K562 (cell line): ENCODE measurements at regions not wholly inside any gene's neighbourhood (a gene's known extent, or its start where the extent isn't known, plus 50 kb on each side); places are given as distances from the start of the nearest gene placed in this dataset.

Experiments used
- ATAC-seq: fragments of 200-7000 bp; cut with Tn5 transposase; 3 replicates; pipeline ENCODE4 v1.9.1; 2020; ENCODE audit warnings: moderate library complexity
- BruUV-seq: library from RNA; stranded (reverse); fragments of 400-500 nt; replicated peaks from 2 replicates; lab custom pipeline; 2021; lab: Mats Ljungman, UMichigan
- CTCF ChIA-PET: fragments of 300-600 bp; formaldehyde crosslinking; extraction: SDS; loops from one replicate; lab custom pipeline; 2021; ENCODE audit warnings: low intra/inter-chr PET ratio; lab: Yijun Ruan, JAX
- POLR2A ChIA-PET: fragments of 300-600, 350-650 bp; sonication (Branson Sonifier 250); formaldehyde crosslinking; extraction: SDS; loops from one replicate; lab custom pipeline; 2021; ENCODE audit warnings: antibody characterized with exemption, inconsistent platforms; lab: Yijun Ruan, JAX
- DNase-seq, 4 experiments: peaks; one replicate each; pipeline versions ENCODE4 v3.0.0 to v3.0.0-alpha.2; 2011 to 2018; ENCODE audit warnings: low spot score in 3 of 4, mixed read lengths in 3 of 4; ENCODE audit errors: extremely low read depth in 1 of 4
- FAIRE-seq: peaks from 2 replicates; lab custom pipeline; 2011; peaks lifted over from hg19 to GRCh38; lab: Jason Lieb, UNC
- H2AFZ ChIP-seq: 2 replicates; pipeline ENCODE4 v1.6.0; 2011; ENCODE audit warnings: low read depth, low read length, control low read depth, inconsistent platforms
- H3K27ac ChIP-seq: fragments of 200-600 bp; 3 replicates; pipeline ENCODE4 v1.8.0; 2011; ENCODE audit warnings: low read depth, mild to moderate bottlenecking, control low read depth, inconsistent platforms, low read length, moderate library complexity, mixed read lengths; ENCODE audit errors: extremely low read depth
- H3K27me3 ChIP-seq, 2 experiments: fragments of 300-600 bp in 1 of 2; 2 replicates in 1 of 2; 3 replicates in 1 of 2; pipeline versions ENCODE4 v1.6.0 to v1.8.0; 2011; ENCODE audit warnings: inconsistent platforms in 2 of 2, low read length in 2 of 2, mild to moderate bottlenecking in 1 of 2, mixed read lengths in 1 of 2, moderate library complexity in 1 of 2; ENCODE audit not compliant: control insufficient read depth in 2 of 2, insufficient read depth in 2 of 2
- H3K36me3 ChIP-seq: fragments of 300-600 bp; 3 replicates; pipeline ENCODE4 v1.8.0; 2011; ENCODE audit warnings: mild to moderate bottlenecking, low read length, inconsistent platforms; ENCODE audit not compliant: control insufficient read depth, insufficient read depth
- H3K4me1 ChIP-seq, 2 experiments: fragments of 200-600 bp in 1 of 2; replicated peaks in 1 of 2; 2 replicates in 1 of 2; 3 replicates in 1 of 2; pipeline versions ENCODE4 v1.5.1 to v1.8.0; 2011; ENCODE audit warnings: inconsistent platforms in 2 of 2, low read length in 2 of 2, mild to moderate bottlenecking in 1 of 2, mixed read lengths in 1 of 2, moderate library complexity in 1 of 2; ENCODE audit not compliant: control insufficient read depth in 2 of 2, insufficient read depth in 2 of 2
- H3K4me2 ChIP-seq: 2 replicates; pipeline ENCODE4 v1.6.1; 2011; ENCODE audit warnings: low read length, control low read depth, inconsistent platforms, mixed read lengths; ENCODE audit not compliant: insufficient read depth
- H3K4me3 ChIP-seq: fragments of 200-600 bp; sonication (generic), shearing (Covaris generic); 2 replicates; pipeline ENCODE4 v1.5.1; 2016; ENCODE audit warnings: control low read depth, inconsistent platforms
- H3K79me2 ChIP-seq: fragments of 200-600 bp; 3 replicates; pipeline ENCODE4 v1.8.0; 2011; ENCODE audit warnings: low read length, inconsistent platforms; ENCODE audit not compliant: control insufficient read depth, insufficient read depth
- H3K9ac ChIP-seq, 2 experiments: 2 replicates each; pipeline versions ENCODE4 v1.6.0 to v1.6.1; 2011; ENCODE audit warnings: low read depth in 2 of 2, low read length in 2 of 2, control low read depth in 1 of 2, inconsistent platforms in 1 of 2, mild to moderate bottlenecking in 1 of 2, mixed read lengths in 1 of 2; ENCODE audit not compliant: insufficient read depth in 1 of 2
- H3K9me1 ChIP-seq: one replicate; pipeline ENCODE4 v1.6.0; 2011; ENCODE audit warnings: inconsistent platforms, mild to moderate bottlenecking, low read length, moderate library complexity; ENCODE audit not compliant: control insufficient read depth, insufficient read depth
- H3K9me3 ChIP-seq: replicated peaks from 2 replicates; pipeline ENCODE4 v1.5.1; 2011; ENCODE audit warnings: low read depth, low read length, inconsistent platforms; ENCODE audit not compliant: control insufficient read depth, insufficient read depth
- H4K20me1 ChIP-seq: replicated peaks from 2 replicates; pipeline ENCODE4 v1.6.1; 2011; ENCODE audit warnings: low read length, inconsistent platforms, mixed read lengths; ENCODE audit not compliant: control insufficient read depth, insufficient read depth
- BCOR ChIP-seq: fragments of 450-650 bp; IDR thresholded peaks from 2 replicates; pipeline ENCODE4 v1.6.1; 2016
- ELF2 ChIP-seq: fragments of 250-450 bp; sonication (Bioruptor Pico); IDR thresholded peaks from 2 replicates; pipeline ENCODE4 v1.5.0; 2021; ENCODE audit warnings: mild to moderate bottlenecking
- KDM5B ChIP-seq: fragments of 200-600 bp; sonication (generic); IDR thresholded peaks from 2 replicates; pipeline ENCODE4 v1.6.1; 2012; ENCODE audit warnings: low read depth, mild to moderate bottlenecking, moderate library complexity, low read length, control low read depth, inconsistent platforms; ENCODE audit not compliant: insufficient replicate concordance
- LARP7 ChIP-seq: fragments of 450-650 bp; IDR thresholded peaks from 2 replicates; pipeline ENCODE4 v1.6.1; 2016
- MCM5 ChIP-seq: fragments of 450-650 bp; IDR thresholded peaks from 2 replicates; pipeline ENCODE4 v1.6.1; 2016; ENCODE audit warnings: low read depth
- MEIS2 ChIP-seq: fragments of 450-650 bp; IDR thresholded peaks from 2 replicates; pipeline ENCODE4 v1.6.1; 2014; ENCODE audit warnings: mild to moderate bottlenecking; ENCODE audit not compliant: partially characterized antibody
- MTF1 ChIP-seq: fragments of 250-450 bp; sonication (Bioruptor Pico); IDR thresholded peaks from 2 replicates; pipeline ENCODE4 v1.9.0; 2021; ENCODE audit warnings: moderate library complexity, mild to moderate bottlenecking, inconsistent platforms, borderline replicate concordance
- ZNF175 ChIP-seq: fragments of 200-800 bp; sonication (Bioruptor generic); IDR thresholded peaks from 2 replicates; pipeline ENCODE4 v1.6.1; 2016; ENCODE audit warnings: low read depth, mild to moderate bottlenecking, missing genetic modification characterization, missing compliant biosample characterization
- ZNF778 ChIP-seq: fragments of 450-650 bp; formaldehyde crosslinking; IDR thresholded peaks from 2 replicates; pipeline ENCODE4 v1.4.0; 2020; ENCODE audit warnings: mild to moderate bottlenecking, moderate library complexity
- WGBS: fragments of 100-300 bp; shearing (Covaris generic); methylation state at CpG from one replicate; pipeline ENCODE4 v1.1.6; 2016; ENCODE audit warnings: low coverage, mixed read lengths; ENCODE audit not compliant: insufficient coverage; ENCODE audit errors: missing lambda C conversion rate; 5-methylcytosine and 5-hydroxymethylcytosine counted together
- in situ Hi-C: fragments of 300-500 bp; cut with MboI; formaldehyde crosslinking; loops from 4 replicates; pipeline ENCODE4 v1.15.0; 2018; ENCODE audit warnings: inconsistent platforms, mixed read lengths
- intact Hi-C: fragments of 100-400 bp; cut with micrococcal nuclease; formaldehyde crosslinking; loops from 2 replicates; pipeline ENCODE4 v1.14.2; 2022

DNA sequence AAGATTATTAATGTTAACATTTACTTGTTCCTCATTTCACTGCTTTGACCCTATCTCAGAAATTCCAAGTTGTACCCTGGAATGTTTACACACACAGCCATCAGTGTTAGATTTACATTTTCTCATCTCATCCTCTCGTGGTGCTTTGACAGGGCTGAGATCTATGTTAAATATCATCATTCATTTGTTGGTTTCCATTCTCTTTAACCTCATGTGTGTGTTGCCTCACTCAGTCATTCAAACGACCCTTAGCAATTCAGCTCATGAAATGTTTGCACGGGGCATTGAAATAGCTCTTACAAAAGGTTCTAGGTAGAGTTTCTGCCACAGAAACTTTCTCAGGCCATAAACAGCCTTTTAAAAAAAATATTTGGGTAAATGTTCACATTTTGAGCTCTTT lies 369.6 kb upstream of the MAF start:
- TF ChIP-seq MCM5 (no peak), ELF2 (CRISPR knock-in tag) (0 out of 2 replicates have a peak, but pooled peaks have one; percentile 29), ZNF778 (0 out of 2 replicates have a peak, but pooled peaks have one; percentile 61), BCOR (no peak), MTF1 (CRISPR knock-in tag) (no peak), KDM5B (no peak), MEIS2 (peak; percentile 2), ZNF175 (CRISPR knock-in tag) (peak; percentile 76), LARP7 (no peak)
- CTCF ChIA-PET: no interaction called here
- in situ Hi-C loops (no loop called here), intact Hi-C loops (loop anchor here (5.0 kb wide), 4 partner anchors 73 to 198 kb away; no protein-coding TSS in a partner anchor)
- ATAC-seq: no peak; the same call in 2 of the 3 replicates
- Histone ChIP-seq H3K9ac (peak overlapping the region in 1 of 2 experiments; percentile 72; a peak in 2 of 4 replicates), H4K20me1 (no peaks in the 10 kb centered on the region), H3K4me3 (no peak overlapping the region), H3K27me3 (no peaks in the 10 kb centered on the region), H3K9me1 (no peaks in the 10 kb centered on the region), H3K4me1 (peaks cover 9 to 50% of the 10 kb centered on the region in 2 experiments; a peak in 4 of 5 replicates), H3K27ac (peak overlapping the region; percentile 97), H2AFZ (peak overlapping the region; percentile 91), H3K9me3 (no peaks in the 10 kb centered on the region), H3K4me2 (peak overlapping the region; percentile 66; the same call in 1 of the 2 replicates), H3K36me3 (no peaks in the 10 kb centered on the region), H3K79me2 (no peaks in the 10 kb centered on the region)
- 4% methylated on average over 3 of the region's 3 CpGs for WGBS
- BruUV-seq: no TSS peak
- no peak for FAIRE-seq
- POLR2A ChIA-PET: interaction anchor here (0.7 to 3.6 kb wide), 9 partner anchors 10 to 1434 kb away, joined by 3 to 20 read pairs (median 4); no protein-coding TSS in a partner anchor
- DNase-seq: no peak
